Endothelial cell of umbilical vein (primary cell): ENCODE measurements at regions not wholly inside any gene's neighbourhood (a gene's known extent, or its start where the extent isn't known, plus 50 kb on each side); places are given as distances from the start of the nearest gene placed in this dataset.

Source experiments
- CTCF ChIP-seq, 2 donors: IDR thresholded peaks; 1 replicate in 1 of 2; 2 replicates in 1 of 2; pipeline ENCODE4 v1.5.1; 2011; ENCODE audit warnings: low read length in 2 of 2, mild to moderate bottlenecking in 2 of 2, moderate library complexity in 2 of 2, control low read depth in 1 of 2, inconsistent platforms in 1 of 2, low read depth in 1 of 2; ENCODE audit not compliant: insufficient read depth in 1 of 2; ENCODE audit errors: extremely low read depth in 1 of 2
- EZH2 ChIP-seq: IDR thresholded peaks from 2 replicates; pipeline ENCODE4 v1.6.1; 2012; ENCODE audit warnings: borderline replicate concordance, low read depth, mild to moderate bottlenecking, moderate library complexity, low read length, inconsistent platforms; ENCODE audit not compliant: severe bottlenecking
- MAX ChIP-seq: IDR thresholded peaks from 2 replicates; pipeline ENCODE4 v1.6.1; 2011; ENCODE audit not compliant: insufficient read depth, insufficient read length
- MYC ChIP-seq: IDR thresholded peaks from one replicate; pipeline ENCODE4 v1.6.1; 2011; ENCODE audit warnings: mild to moderate bottlenecking, low read depth, low read length
- POLR2A ChIP-seq: IDR thresholded peaks from 2 replicates; pipeline ENCODE4 v1.6.1; 2012; ENCODE audit warnings: low read depth, mild to moderate bottlenecking, control low read depth, low read length

GRCh38 chr1:228894442-228894989 is 159.2 kb downstream of the RHOU start:
- TF ChIP-seq EZH2 (no peak), CTCF (IDR thresholded peaks at IDR 0.05; ENCODE audit: extremely low read depth in 1 of 2, insufficient read depth in 1 of 2, low read depth in 1 of 2, low read length in 2 of 2) (no peak), POLR2A (no peak), MYC (no peak), MAX (no peak)
